NOMO-1 treated with dmso at 0.1 percent for 144 hours (cell line): ENCODE measurements at regions not wholly inside any gene's neighbourhood (a gene's known extent, or its start where the extent isn't known, plus 50 kb on each side); places are given as distances from the start of the nearest gene placed in this dataset.
"Not testable (repeated sequence)": the region's sequence is repeated elsewhere in the genome, so short reads cannot be mapped to it uniquely, and the experiment has no call there.

Experiments
- DNase-seq: peaks from one replicate; lab custom pipeline; 2025; ENCODE audit not compliant: unreplicated experiment; lab: John Stamatoyannopoulos, UW

DNA sequence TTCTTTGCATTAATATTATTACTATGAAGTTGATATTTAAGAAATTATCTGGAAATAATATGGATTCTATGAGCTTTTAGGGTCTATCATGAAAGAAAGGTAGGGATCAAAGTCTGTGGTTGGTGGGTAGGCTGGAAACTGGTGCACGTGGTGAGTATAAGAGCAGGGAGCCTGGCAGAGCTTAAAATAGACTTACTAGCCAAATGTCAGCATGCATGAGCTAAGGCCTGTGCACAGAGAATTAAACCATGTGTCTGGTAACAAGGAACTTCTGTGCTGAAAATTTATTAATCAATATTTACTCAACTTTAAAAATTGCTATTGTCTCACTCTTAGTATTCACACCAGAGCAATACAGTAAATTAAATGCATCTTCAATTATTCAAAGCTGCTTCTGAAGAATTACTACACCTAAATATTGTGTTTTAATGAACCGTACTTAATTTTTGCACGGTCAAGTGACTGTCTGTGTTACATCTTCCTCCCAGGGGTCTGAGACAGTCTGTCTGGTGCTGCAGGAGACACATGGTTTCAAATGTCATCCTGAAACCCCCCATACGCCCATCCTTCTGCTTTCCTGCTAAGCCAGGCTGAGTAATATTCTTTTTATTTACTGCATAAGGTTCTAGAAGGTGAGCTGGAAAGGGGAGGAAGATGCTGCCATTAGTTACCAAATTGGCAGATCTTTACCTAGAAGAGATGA lies 161.0 kb upstream of the NLRP1 start:
- DNase-seq = no peak

- no peak for DNase-seq
These were observed 163.0 kb upstream of the NLRP1 start for GRCh38 chr17:5747276-5747675.

DNA sequence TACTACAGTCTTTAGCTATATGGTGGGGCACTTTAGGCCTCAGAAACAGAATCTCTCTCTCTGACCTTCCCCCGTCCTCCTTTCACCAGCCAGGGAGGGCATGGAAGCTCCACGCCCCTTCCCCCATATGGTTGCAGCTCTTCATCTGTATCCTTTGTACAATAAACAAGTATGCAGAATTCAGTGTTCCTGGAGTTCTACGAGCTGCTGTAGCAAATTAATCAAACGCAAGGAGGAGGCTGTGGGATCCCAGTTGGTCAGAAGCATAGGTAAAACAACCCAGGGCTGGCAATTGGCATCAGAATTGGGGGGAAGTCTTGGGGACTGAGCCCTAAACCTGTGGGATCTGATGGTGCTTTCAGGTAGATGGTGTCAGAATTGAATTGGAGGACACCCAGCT lies 163.7 kb upstream of the NLRP1 start:
- DNase-seq = no peak

- DNase-seq = no peak
These were observed 169.1 kb upstream of the NLRP1 start for GRCh38 chr17:5753421-5753820.

DNA sequence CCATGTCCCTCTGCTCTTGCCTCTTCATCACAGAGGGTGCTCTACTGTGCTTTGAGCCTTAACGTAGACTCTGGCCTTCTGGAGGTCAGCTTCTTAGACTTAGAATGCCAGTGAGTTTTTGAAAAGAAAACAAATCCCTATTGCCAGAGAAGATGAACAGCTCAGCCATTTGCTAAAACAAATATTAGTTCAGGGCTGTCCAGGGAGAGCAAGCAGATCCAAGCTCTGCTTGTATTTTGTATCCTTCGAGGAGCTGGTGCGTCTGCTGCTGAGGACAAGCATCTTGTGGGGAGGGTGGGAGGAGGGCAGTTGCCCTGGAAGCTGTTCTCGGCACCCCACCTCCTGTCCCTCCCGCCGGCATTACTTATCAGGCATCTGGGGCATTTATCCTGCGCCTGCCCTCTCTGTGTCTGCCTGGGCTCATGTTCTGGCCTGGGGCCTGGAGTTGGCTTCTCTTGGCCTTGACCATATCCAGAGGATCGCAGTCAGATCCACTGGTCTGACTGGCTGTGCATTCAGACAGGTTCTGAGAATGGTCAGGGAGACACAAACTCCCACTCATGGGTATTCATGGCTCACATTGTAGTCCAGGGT lies 173.1 kb upstream of the NLRP1 start:
- DNase-seq = no peak

GRCh38 chr17:5758651-5759050 lies 174.3 kb upstream of the NLRP1 start:
- DNase-seq = no peak

- DNase-seq = no peak
These were observed 175.2 kb upstream of the NLRP1 start for GRCh38 chr17:5759501-5759925.

DNA sequence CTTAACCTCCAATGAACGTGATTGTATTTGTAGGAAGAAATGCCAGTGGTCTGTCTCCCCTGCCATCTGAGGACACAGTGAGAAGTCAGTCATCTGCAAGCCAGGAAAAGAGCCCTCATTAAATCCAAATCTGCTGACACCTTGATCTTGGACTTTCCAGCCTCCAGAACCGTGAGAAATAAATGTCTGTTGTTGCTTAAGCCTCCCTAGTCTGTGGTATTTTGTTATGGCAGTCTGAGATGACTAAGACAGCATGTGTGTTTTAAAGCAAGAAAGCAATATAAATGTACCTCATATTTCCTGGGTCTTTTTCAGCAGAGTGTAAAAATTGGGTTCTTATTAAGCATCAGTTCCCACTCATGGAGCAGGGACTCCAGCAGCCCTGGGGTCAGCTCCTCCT lies 177.9 kb upstream of the NLRP1 start:
- no peak for DNase-seq

- no peak for DNase-seq
These were observed 179.4 kb upstream of the NLRP1 start for GRCh38 chr17:5763595-5764306.

DNA sequence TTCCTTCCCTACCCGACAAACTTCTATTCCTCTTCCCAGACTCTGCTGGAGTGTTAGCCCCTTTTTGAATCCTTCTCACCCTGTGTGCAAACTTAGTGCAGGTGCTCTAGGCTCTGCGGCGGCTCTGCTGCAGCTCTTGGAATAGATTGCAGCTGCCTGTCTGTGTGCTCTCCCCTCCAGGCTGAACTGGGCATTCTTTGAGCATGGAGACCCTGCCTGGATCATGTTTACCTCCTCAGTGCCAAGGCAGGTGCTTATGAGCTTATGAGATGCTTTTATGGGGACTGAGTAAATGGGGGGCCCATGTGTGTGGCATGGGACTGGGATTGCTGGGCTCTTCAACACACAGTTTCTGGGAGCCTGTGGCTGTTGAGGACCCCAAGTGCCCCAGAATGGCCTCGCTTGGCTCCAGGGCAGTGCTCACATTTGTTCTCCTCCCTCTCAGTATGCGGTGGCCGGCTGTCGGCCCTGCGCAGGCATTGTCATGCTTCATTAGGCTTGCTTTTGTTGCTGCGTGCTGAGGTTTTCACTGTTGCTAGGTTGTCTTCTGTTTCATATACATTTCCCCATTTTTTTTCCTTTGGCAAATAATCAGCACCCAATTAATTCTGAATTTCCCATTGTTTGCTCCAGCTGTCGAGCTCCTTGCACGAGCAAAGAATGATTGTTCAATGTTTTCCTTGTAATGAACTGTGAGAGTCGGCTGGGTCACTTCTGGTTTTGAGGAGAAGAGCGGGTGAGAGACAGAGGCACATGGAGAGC lies 185.5 kb upstream of the NLRP1 start:
- DNase-seq = no peak

- no peak for DNase-seq
These were observed 186.3 kb upstream of the NLRP1 start for GRCh38 chr17:5770441-5771270.

GRCh38 chr17:5771271-5771577 lies 186.9 kb upstream of the NLRP1 start:
- DNase-seq = not testable (repeated sequence)

- DNase-seq = not testable (repeated sequence)
These were observed 187.7 kb upstream of the NLRP1 start for GRCh38 chr17:5772017-5772416.

- no peak for DNase-seq
These were observed 188.4 kb upstream of the NLRP1 start for GRCh38 chr17:5772720-5773119.

DNA sequence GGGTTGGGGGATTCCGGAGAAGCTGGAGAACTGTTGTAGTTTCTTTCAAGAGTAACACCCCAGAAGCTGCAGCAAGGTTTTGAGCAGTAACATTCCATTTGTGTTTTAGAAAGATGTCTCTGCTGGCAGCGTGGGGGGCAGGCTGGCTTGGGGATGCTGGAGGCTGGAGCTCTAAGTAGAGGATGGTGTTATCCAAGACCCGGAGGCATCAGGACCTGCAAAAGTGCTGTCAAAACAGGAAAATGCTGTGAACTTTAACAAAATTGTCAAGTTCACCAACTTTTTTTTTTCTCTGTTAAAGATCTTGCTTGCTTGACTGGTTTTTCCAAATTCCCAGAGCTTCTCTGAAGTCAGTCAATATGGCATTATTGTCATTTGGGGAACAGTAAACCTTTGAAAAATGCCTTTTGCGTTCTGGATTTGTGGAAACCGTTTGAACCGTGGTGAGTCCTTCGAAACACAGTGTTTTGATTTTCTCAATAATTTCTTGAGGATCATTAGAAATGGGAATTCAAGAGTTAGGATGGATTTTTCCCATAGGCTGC lies 189.6 kb upstream of the NLRP1 start:
- DNase-seq = no peak

GRCh38 chr17:5775098-5775497 lies 190.8 kb upstream of the NLRP1 start:
- DNase-seq = no peak

DNA sequence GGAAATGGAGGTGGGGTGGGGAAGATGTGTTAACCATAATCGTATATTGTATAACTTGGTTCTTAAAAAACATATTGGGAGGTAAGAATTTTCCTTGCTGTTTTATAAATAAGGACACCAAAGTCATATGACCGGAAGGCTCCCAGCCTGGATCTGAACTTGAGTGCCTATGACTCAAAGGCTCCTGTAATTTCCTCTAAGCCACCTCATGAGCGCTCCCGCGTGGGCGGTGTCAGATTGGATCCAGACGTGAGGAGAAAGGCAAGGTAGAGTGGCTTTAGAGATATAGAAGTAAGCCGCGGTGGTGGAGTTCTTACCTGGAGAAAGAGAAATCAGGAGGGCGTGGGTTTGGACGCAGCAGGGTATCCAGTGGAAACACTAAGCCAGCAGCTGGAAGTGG lies 196.2 kb upstream of the NLRP1 start:
- DNase-seq = no peak

GRCh38 chr17:5781236-5781927 lies 197.1 kb upstream of the NLRP1 start:
- DNase-seq = no peak

DNA sequence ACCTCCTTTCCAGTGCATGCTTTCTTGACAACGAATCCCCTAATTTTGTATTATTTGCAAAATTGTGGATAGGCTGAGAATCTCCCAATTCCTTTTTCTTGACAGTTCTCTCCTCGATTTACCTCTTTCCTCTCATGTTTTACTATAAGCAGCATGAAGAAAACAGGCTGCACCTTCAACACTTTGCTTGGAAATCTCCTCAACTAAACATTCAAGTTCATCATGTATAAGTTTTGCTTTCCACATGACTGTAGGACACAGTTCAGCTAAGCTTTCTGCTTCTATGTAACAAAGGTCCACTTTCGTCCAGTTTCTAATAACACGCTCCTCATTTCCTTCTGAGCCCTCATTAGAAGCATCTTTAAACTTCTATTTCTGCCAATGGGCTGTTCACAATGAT lies 199.0 kb upstream of the NLRP1 start:
- DNase-seq = no peak

GRCh38 chr17:5783851-5784250 lies 199.5 kb upstream of the NLRP1 start:
- no peak for DNase-seq
